Ishikawa (cell line): ENCODE measurements at regions not wholly inside any gene's neighbourhood (a gene's known extent, or its start where the extent isn't known, plus 50 kb on each side); places are given as distances from the start of the nearest gene placed in this dataset.

Experiments used
- CEBPB ChIP-seq: IDR thresholded peaks from 2 replicates; pipeline ENCODE4 v1.6.1; 2012
- CREB1 ChIP-seq: IDR thresholded peaks from 2 replicates; pipeline ENCODE4 v1.6.1; 2012; ENCODE audit warnings: low read depth
- FOXM1 ChIP-seq: IDR thresholded peaks from 2 replicates; pipeline ENCODE4 v1.6.1; 2012; ENCODE audit warnings: low read depth, borderline replicate concordance
- NFIC ChIP-seq: IDR thresholded peaks from 2 replicates; pipeline ENCODE4 v1.6.1; 2012
- TF ChIP-seq, protein P1 (sequence below): IDR thresholded peaks from 2 replicates; pipeline ENCODE4 v1.6.1; 2012
- TF ChIP-seq, protein P2 (sequence below): IDR thresholded peaks from 2 replicates; pipeline ENCODE4 v1.6.1; 2012; ENCODE audit warnings: low read depth, mild to moderate bottlenecking

DNA sequence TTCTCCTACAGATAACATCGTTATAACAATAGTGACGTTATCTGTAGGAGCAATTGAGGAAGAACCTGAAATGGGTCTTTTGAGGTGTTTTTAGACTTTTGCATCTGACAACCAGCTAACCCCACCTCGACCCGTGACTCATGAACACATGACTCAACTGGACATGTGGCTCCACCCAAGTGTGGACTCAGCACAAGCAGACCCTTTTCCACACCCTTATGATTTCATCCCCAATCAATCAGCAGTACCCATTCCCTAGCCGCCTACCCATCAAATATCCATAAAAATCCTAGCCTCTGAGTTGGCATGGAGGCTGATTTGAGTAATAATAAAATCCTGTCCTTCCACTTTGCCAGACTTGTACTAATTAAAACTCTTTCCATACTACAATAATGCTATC is 255.4 kb downstream of the ARPP21 start:
- TF ChIP-seq FOXM1 (no peak), CEBPB (no peak), CREB1 (no peak), NFIC (no peak)
- TF ChIP-seq, protein P1, sequence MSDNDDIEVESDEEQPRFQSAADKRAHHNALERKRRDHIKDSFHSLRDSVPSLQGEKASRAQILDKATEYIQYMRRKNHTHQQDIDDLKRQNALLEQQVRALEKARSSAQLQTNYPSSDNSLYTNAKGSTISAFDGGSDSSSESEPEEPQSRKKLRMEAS = no peak
- TF ChIP-seq, protein P2, sequence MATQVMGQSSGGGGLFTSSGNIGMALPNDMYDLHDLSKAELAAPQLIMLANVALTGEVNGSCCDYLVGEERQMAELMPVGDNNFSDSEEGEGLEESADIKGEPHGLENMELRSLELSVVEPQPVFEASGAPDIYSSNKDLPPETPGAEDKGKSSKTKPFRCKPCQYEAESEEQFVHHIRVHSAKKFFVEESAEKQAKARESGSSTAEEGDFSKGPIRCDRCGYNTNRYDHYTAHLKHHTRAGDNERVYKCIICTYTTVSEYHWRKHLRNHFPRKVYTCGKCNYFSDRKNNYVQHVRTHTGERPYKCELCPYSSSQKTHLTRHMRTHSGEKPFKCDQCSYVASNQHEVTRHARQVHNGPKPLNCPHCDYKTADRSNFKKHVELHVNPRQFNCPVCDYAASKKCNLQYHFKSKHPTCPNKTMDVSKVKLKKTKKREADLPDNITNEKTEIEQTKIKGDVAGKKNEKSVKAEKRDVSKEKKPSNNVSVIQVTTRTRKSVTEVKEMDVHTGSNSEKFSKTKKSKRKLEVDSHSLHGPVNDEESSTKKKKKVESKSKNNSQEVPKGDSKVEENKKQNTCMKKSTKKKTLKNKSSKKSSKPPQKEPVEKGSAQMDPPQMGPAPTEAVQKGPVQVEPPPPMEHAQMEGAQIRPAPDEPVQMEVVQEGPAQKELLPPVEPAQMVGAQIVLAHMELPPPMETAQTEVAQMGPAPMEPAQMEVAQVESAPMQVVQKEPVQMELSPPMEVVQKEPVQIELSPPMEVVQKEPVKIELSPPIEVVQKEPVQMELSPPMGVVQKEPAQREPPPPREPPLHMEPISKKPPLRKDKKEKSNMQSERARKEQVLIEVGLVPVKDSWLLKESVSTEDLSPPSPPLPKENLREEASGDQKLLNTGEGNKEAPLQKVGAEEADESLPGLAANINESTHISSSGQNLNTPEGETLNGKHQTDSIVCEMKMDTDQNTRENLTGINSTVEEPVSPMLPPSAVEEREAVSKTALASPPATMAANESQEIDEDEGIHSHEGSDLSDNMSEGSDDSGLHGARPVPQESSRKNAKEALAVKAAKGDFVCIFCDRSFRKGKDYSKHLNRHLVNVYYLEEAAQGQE = no peak
